T-cell (primary cell): ENCODE measurements at regions not wholly inside any gene's neighbourhood (a gene's known extent, or its start where the extent isn't known, plus 50 kb on each side); places are given as distances from the start of the nearest gene placed in this dataset.
"Not testable (repeated sequence)": the region's sequence is repeated elsewhere in the genome, so short reads cannot be mapped to it uniquely, and the experiment has no call there.

Experiments used
- ATAC-seq, 4 experiments: fragments of 200-7000 bp in 3 of 4; fragments of 150-1000 bp in 1 of 4; cut with Tn5 transposase; replicated peaks in 1 of 4; 1 replicate in 3 of 4; 2 replicates in 1 of 4; pipeline ENCODE4 v1.10.0; 2021; ENCODE audit warnings: moderate library complexity in 3 of 4, mild to moderate bottlenecking in 2 of 4, moderate number of reproducible peaks in 1 of 4
- CTCF ChIA-PET, 2 donors: fragments of 300-600 bp; sonication (Branson Sonifier 250); formaldehyde crosslinking; loops; one replicate each; lab custom pipeline; 2022; ENCODE audit warnings: antibody characterized with exemption in 2 of 2; lab: Charles Lee
- POLR2A ChIA-PET, 2 donors: fragments of 300-600 bp; sonication (Branson Sonifier 250); formaldehyde crosslinking; loops; one replicate each; lab custom pipeline; 2022; ENCODE audit warnings: antibody characterized with exemption in 2 of 2; lab: Charles Lee
- DNase-seq, 35 experiments: peaks; one replicate each; pipeline versions ENCODE4 v3.0.0 to v3.0.0-alpha.2; 2013 to 2023
- H3K27ac ChIP-seq: one replicate; pipeline ENCODE4 v1.5.1; 2013; ENCODE audit warnings: low read length
- H3K27me3 ChIP-seq, 2 experiments: replicated peaks in 1 of 2; 1 replicate in 1 of 2; 2 replicates in 1 of 2; pipeline versions ENCODE4 v1.6.1 to v1.7.0; 2013; ENCODE audit warnings: low read length in 1 of 2, mixed read lengths in 1 of 2; ENCODE audit not compliant: control insufficient read depth in 2 of 2, insufficient read depth in 2 of 2; ENCODE audit errors: extremely low read depth in 1 of 2
- H3K36me3 ChIP-seq, 2 donors: 1 replicate in 1 of 2; 2 replicates in 1 of 2; pipeline versions ENCODE4 v1.6.1 to v1.7.0; 2013; ENCODE audit warnings: low read length in 1 of 2; ENCODE audit not compliant: control insufficient read depth in 2 of 2, insufficient read depth in 1 of 2; ENCODE audit errors: extremely low read depth in 1 of 2
- H3K4me1 ChIP-seq, 2 experiments: 1 replicate in 1 of 2; 2 replicates in 1 of 2; pipeline versions ENCODE4 v1.6.1 to v1.7.0; 2013; ENCODE audit warnings: low read length in 2 of 2, mixed read lengths in 1 of 2; ENCODE audit not compliant: insufficient read depth in 2 of 2, control insufficient read depth in 1 of 2; ENCODE audit errors: extremely low read depth in 1 of 2
- H3K4me3 ChIP-seq, 2 donors: 1 replicate in 1 of 2; 2 replicates in 1 of 2; pipeline versions ENCODE4 v1.5.1 to v1.7.0; 2013; ENCODE audit warnings: mild to moderate bottlenecking in 2 of 2, low read length in 1 of 2, moderate library complexity in 1 of 2; ENCODE audit not compliant: control insufficient read depth in 1 of 2; ENCODE audit errors: extremely low read depth in 1 of 2
- H3K9me3 ChIP-seq: 2 replicates; pipeline ENCODE4 v1.7.0; 2013
- H3K27ac Mint-ChIP-seq, 2 donors: one replicate each; pipeline ENCODE4 v1.8.0; 2020 to 2021; ENCODE audit warnings: mild to moderate bottlenecking in 2 of 2, mixed read lengths in 2 of 2
- H3K27me3 Mint-ChIP-seq, 2 donors: one replicate each; pipeline ENCODE4 v1.8.0; 2021 to 2022; ENCODE audit warnings: mixed read lengths in 2 of 2
- H3K36me3 Mint-ChIP-seq: one replicate; pipeline ENCODE4 v1.8.0; 2021; ENCODE audit warnings: mixed read lengths
- H3K4me1 Mint-ChIP-seq, 3 donors: one replicate each; pipeline ENCODE4 v1.8.0; 2020 to 2022; ENCODE audit warnings: mixed read lengths in 3 of 3, mild to moderate bottlenecking in 1 of 3
- H3K4me3 Mint-ChIP-seq, 3 donors: one replicate each; pipeline ENCODE4 v1.8.0; 2020 to 2022; ENCODE audit warnings: mild to moderate bottlenecking in 3 of 3, mixed read lengths in 3 of 3, moderate library complexity in 3 of 3
- H3K9me3 Mint-ChIP-seq, 3 donors: one replicate each; pipeline ENCODE4 v1.8.0; 2020 to 2022; ENCODE audit warnings: mixed read lengths in 3 of 3
- WGBS: methylation state at CpG from one replicate; pipeline ENCODE4 v1.1.5; 2013; ENCODE audit warnings: missing lambda C conversion rate; ENCODE audit not compliant: insufficient coverage; 5-methylcytosine and 5-hydroxymethylcytosine counted together

DNA sequence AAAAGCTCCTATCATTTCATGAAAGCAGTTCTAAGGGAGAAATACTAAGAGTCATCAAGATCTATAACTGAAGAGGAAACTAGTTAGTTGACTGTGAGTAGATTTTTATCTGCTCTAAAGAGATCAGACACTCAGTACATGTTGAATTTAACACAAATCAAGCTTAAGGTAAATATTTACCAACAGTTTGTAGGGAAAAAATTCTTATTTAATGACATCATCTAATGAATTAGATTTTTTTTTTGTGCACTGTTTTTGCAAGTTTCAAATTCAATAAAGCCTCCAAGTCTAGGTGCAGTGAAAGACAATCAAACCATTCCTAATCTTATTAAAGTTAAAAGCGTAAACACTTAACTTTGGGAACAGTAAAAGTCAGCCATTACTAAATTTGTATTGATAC lies 93.0 kb upstream of the PRKD1 start:
- CTCF ChIA-PET, result interaction anchor here in 1 of 2 donors (0.6 kb wide), 1 partner anchor 535 kb away, joined by 3 read pairs; no protein-coding TSS in a partner anchor
- H3K36me3 Mint-ChIP-seq, result no peaks in the 10 kb centered on the region

GRCh38 chr14:30023350-30023749 lies 95.7 kb upstream of the PRKD1 start:
- ATAC-seq, H3K27me3 Mint-ChIP-seq, H3K9me3 ChIP-seq, H3K36me3 Mint-ChIP-seq, H3K27me3 ChIP-seq, H3K4me1 Mint-ChIP-seq, H3K4me1 ChIP-seq, H3K27ac ChIP-seq, H3K27ac Mint-ChIP-seq, CTCF ChIA-PET, H3K4me3 ChIP-seq, DNase-seq, POLR2A ChIA-PET, H3K36me3 ChIP-seq, H3K4me3 Mint-ChIP-seq: not testable (repeated sequence)
- 93% methylated on average over 3 of the region's 5 CpGs for WGBS
- peaks cover 19 to 31% (median 26%) of the 10 kb centered on the region in 3 donors for H3K9me3 Mint-ChIP-seq

More for the DNA sequence above, 93.0 kb upstream of the PRKD1 start:
- no peak for DNase-seq
- no CpG with 5 or more reads among the region's 1 CpG for WGBS
- Histone ChIP-seq H3K9me3 (peaks cover 2% of the 10 kb centered on the region), H3K27me3 (no peaks in the 10 kb centered on the region), H3K4me3 (no peak overlapping the region), H3K36me3 (no peaks in the 10 kb centered on the region), H3K4me1 (no peaks in the 10 kb centered on the region), H3K27ac (no peak overlapping the region)
- Mint-ChIP-seq H3K9me3 (peaks cover 16 to 24% (median 19%) of the 10 kb centered on the region in 3 donors), H3K4me3 (no peak overlapping the region), H3K27me3 (no peaks in the 10 kb centered on the region), H3K4me1 (no peaks in the 10 kb centered on the region), H3K27ac (no peak overlapping the region)
- POLR2A ChIA-PET, result no interaction called here
- no peak for ATAC-seq

GRCh38 chr14:30034152-30034551 lies 106.5 kb upstream of the PRKD1 start:
- Mint-ChIP-seq H3K4me3 (no peak overlapping the region), H3K27me3 (no peaks in the 10 kb centered on the region), H3K36me3 (no peaks in the 10 kb centered on the region), H3K27ac (no peak overlapping the region), H3K4me1 (no peaks in the 10 kb centered on the region), H3K9me3 (peaks cover 21 to 22% (median 22%) of the 10 kb centered on the region in 3 donors)
- Histone ChIP-seq H3K36me3 (no peaks in the 10 kb centered on the region), H3K4me1 (no peaks in the 10 kb centered on the region), H3K4me3 (no peak overlapping the region), H3K27ac (no peak overlapping the region), H3K9me3 (no peaks in the 10 kb centered on the region), H3K27me3 (no peaks in the 10 kb centered on the region)
- no CpG with 5 or more reads among the region's 1 CpG for WGBS
- ChIA-PET CTCF (no interaction called here), POLR2A (no interaction called here)
- no peak for DNase-seq
- ATAC-seq, result no peak

- no peak overlapping the region for H3K27ac ChIP-seq
- ChIA-PET CTCF (no interaction called here), POLR2A (no interaction called here)
- Mint-ChIP-seq H3K4me3 (no peak overlapping the region), H3K9me3 (peaks cover 16 to 21% (median 18%) of the 10 kb centered on the region in 3 donors), H3K4me1 (no peaks in the 10 kb centered on the region), H3K27me3 (no peaks in the 10 kb centered on the region), H3K36me3 (no peaks in the 10 kb centered on the region), H3K27ac (no peak overlapping the region)
- no CpG with 5 or more reads among the region's 1 CpG for WGBS
- ATAC-seq (no peak), DNase-seq (no peak)
- no peaks in the 10 kb centered on the region for H3K9me3 ChIP-seq
- no peak overlapping the region for H3K4me3 ChIP-seq
- H3K36me3 ChIP-seq, result no peaks in the 10 kb centered on the region
- no peaks in the 10 kb centered on the region for H3K27me3 ChIP-seq
- no peaks in the 10 kb centered on the region for H3K4me1 ChIP-seq
These were observed 107.7 kb upstream of the PRKD1 start for GRCh38 chr14:30035361-30035760.

DNA sequence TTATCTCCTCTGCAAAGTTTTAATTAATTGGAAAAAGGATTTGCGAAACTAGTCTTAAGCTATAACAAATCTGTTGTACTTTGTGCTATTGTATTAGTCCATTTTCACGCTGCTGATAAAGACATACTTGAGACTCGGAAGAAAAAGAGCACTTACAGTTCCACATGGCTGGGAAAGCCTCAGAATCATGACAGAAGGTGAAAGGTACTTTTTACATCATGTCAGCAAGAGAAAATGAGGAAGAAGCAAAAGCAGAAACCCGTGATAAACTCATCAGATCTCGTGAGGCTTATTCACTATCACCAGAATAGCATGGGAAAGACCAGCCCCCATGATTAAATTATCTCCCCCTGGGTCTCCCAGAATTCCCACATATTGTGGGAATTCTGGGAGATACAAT lies 118.1 kb upstream of the PRKD1 start:
- Mint-ChIP-seq H3K36me3 (no peaks in the 10 kb centered on the region), H3K27me3 (no peaks in the 10 kb centered on the region), H3K9me3 (peaks cover 9 to 22% (median 21%) of the 10 kb centered on the region in 3 donors), H3K4me3 (no peak overlapping the region), H3K4me1 (no peaks in the 10 kb centered on the region), H3K27ac (no peak overlapping the region)
- no peaks in the 10 kb centered on the region for H3K27me3 ChIP-seq
- POLR2A ChIA-PET, result no interaction called here
- WGBS, result 71% methylated on average over 2 of the region's 5 CpGs
- H3K4me1 ChIP-seq, result no peaks in the 10 kb centered on the region
- no peak overlapping the region for H3K27ac ChIP-seq
- no peaks in the 10 kb centered on the region for H3K9me3 ChIP-seq
- ATAC-seq (no peak), DNase-seq (no peak)
- CTCF ChIA-PET, result no interaction called here
- no peaks in the 10 kb centered on the region for H3K36me3 ChIP-seq
- H3K4me3 ChIP-seq, result no peak overlapping the region

- H3K36me3 Mint-ChIP-seq, result no peaks in the 10 kb centered on the region
- H3K4me3 ChIP-seq, result no peak overlapping the region
- H3K27me3 Mint-ChIP-seq, result no peaks in the 10 kb centered on the region
- no peak for ATAC-seq
- ChIA-PET CTCF (no interaction called here), POLR2A (no interaction called here)
- H3K9me3 Mint-ChIP-seq, result peaks cover 3 to 12% (median 5%) of the 10 kb centered on the region in 3 donors
- H3K4me3 Mint-ChIP-seq, result no peak overlapping the region
- no peaks in the 10 kb centered on the region for H3K9me3 ChIP-seq
- H3K4me1 Mint-ChIP-seq, result no peaks in the 10 kb centered on the region
- no peak overlapping the region for H3K27ac Mint-ChIP-seq
- no peaks in the 10 kb centered on the region for H3K4me1 ChIP-seq
- no peaks in the 10 kb centered on the region for H3K36me3 ChIP-seq
- H3K27ac ChIP-seq, result no peak overlapping the region
- no peaks in the 10 kb centered on the region for H3K27me3 ChIP-seq
- DNase-seq, result no peak
- no CpG with 5 or more reads among the region's 2 CpGs for WGBS
These were observed 125.5 kb upstream of the PRKD1 start for GRCh38 chr14:30053103-30053502.

DNA sequence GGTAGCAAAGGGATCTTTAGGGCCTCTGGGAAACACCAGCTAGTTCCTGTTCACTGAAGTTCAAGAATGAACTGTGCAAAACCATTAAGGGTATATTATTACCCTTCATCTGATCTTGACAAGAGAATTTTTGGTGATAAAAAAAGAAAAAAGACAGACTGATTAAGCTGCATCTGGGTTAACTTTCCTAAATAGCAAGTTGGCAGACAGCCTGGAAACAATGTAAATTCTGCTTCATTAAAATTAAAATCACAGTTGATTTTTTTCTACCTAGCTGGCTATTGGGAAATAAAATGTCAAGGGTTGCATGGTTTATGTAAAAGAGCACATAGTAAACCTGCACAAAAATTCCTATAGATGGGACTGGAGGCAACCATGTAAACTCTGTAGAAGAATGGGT lies 126.6 kb upstream of the PRKD1 start:
- H3K27me3 Mint-ChIP-seq, result no peaks in the 10 kb centered on the region
- no peaks in the 10 kb centered on the region for H3K4me1 Mint-ChIP-seq
- Histone ChIP-seq H3K9me3 (no peaks in the 10 kb centered on the region), H3K4me3 (no peak overlapping the region), H3K4me1 (no peaks in the 10 kb centered on the region), H3K36me3 (no peaks in the 10 kb centered on the region), H3K27me3 (no peaks in the 10 kb centered on the region), H3K27ac (no peak overlapping the region)
- H3K27ac Mint-ChIP-seq, result no peak overlapping the region
- POLR2A ChIA-PET, result no interaction called here
- ATAC-seq (no peak), DNase-seq (no peak)
- CTCF ChIA-PET, result no interaction called here
- no peak overlapping the region for H3K4me3 Mint-ChIP-seq
- H3K9me3 Mint-ChIP-seq, result peaks cover 5 to 8% (median 6%) of the 10 kb centered on the region in 3 donors
- no peaks in the 10 kb centered on the region for H3K36me3 Mint-ChIP-seq
